Glutamatergic neuron (in vitro differentiated cells): ENCODE measurements at regions not wholly inside any gene's neighbourhood (a gene's known extent, or its start where the extent isn't known, plus 50 kb on each side); places are given as distances from the start of the nearest gene placed in this dataset.

Experiments
- DNase-seq: peaks from one replicate; pipeline ENCODE4 v3.0.0; 2022
- H3K27ac Mint-ChIP-seq: one replicate; pipeline ENCODE4 v1.8.0; 2020; ENCODE audit warnings: mild to moderate bottlenecking, mixed read lengths, inconsistent platforms; ENCODE audit not compliant: unreplicated experiment
- H3K27me3 Mint-ChIP-seq: one replicate; pipeline ENCODE4 v1.8.0; 2020; ENCODE audit warnings: mild to moderate bottlenecking, moderate library complexity, mixed read lengths, inconsistent platforms; ENCODE audit not compliant: unreplicated experiment
- H3K36me3 Mint-ChIP-seq: one replicate; pipeline ENCODE4 v1.8.0; 2020; ENCODE audit warnings: mild to moderate bottlenecking, mixed read lengths, inconsistent platforms; ENCODE audit not compliant: unreplicated experiment
- H3K4me1 Mint-ChIP-seq: one replicate; pipeline ENCODE4 v1.8.0; 2020; ENCODE audit warnings: mild to moderate bottlenecking, low read depth, mixed read lengths, inconsistent platforms; ENCODE audit not compliant: unreplicated experiment
- H3K4me3 Mint-ChIP-seq: one replicate; pipeline ENCODE4 v1.8.0; 2020; ENCODE audit warnings: mild to moderate bottlenecking, mixed read lengths, inconsistent platforms; ENCODE audit not compliant: unreplicated experiment
- H3K9me3 Mint-ChIP-seq: one replicate; pipeline ENCODE4 v1.8.0; 2020; ENCODE audit warnings: mild to moderate bottlenecking, moderate library complexity, mixed read lengths, inconsistent platforms; ENCODE audit not compliant: unreplicated experiment
- TF ChIP-seq, protein P1 (sequence below): fragments of 200-600 bp; sonication (generic); IDR thresholded peaks from one replicate; pipeline ENCODE4 v1.5.0; 2021; ENCODE audit not compliant: partially characterized antibody, unreplicated experiment

DNA sequence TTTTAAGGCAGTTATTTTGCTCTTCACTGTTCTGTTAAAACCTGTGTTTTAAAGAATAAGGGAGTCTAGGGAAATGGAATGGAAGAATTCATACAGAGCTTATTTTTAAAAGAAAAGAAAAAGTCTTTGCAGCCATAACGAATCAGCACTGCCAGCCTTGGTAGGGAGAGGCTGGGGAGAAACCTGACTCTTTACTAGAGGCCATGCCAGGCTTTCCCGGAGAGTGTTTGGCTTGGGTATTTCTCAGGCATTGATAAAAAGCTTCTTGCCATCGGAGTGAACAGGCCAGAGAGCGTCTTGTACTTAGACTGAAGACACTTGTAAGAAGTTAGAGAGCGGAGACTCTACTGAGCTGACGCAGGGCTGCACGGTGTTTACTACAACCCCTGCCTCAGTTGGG, 72.7 kb upstream of the NFIL3 start:
- no peak overlapping the region for H3K27ac Mint-ChIP-seq
- no peaks in the 10 kb centered on the region for H3K27me3 Mint-ChIP-seq
- TF ChIP-seq, protein P1, sequence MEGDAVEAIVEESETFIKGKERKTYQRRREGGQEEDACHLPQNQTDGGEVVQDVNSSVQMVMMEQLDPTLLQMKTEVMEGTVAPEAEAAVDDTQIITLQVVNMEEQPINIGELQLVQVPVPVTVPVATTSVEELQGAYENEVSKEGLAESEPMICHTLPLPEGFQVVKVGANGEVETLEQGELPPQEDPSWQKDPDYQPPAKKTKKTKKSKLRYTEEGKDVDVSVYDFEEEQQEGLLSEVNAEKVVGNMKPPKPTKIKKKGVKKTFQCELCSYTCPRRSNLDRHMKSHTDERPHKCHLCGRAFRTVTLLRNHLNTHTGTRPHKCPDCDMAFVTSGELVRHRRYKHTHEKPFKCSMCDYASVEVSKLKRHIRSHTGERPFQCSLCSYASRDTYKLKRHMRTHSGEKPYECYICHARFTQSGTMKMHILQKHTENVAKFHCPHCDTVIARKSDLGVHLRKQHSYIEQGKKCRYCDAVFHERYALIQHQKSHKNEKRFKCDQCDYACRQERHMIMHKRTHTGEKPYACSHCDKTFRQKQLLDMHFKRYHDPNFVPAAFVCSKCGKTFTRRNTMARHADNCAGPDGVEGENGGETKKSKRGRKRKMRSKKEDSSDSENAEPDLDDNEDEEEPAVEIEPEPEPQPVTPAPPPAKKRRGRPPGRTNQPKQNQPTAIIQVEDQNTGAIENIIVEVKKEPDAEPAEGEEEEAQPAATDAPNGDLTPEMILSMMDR, result no peak
- H3K4me1 Mint-ChIP-seq, result peaks cover 5% of the 10 kb centered on the region
- no peaks in the 10 kb centered on the region for H3K36me3 Mint-ChIP-seq
- DNase-seq, result no peak
- no peaks in the 10 kb centered on the region for H3K9me3 Mint-ChIP-seq
- H3K4me3 Mint-ChIP-seq, result no peak overlapping the region

DNA sequence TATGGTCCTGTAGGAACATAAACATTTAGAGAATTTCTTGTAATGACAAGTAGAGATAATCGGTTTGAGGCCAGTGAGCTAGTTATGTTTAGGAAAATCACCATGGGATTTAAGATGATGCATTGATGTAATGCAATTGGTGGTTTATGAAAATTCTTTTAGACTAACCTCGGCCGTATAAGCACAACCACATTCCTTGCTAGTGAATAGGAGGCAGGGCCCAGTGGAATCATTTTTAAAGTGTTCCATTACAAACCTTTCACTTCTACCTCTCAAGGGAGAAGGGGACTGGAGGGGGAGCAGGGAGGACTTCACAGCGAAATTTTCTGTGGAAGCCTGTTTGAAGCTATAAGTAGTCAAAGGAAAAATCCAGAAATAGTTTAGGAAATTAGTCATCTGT, 71.8 kb upstream of the NFIL3 start:
- peaks cover 5% of the 10 kb centered on the region for H3K4me1 Mint-ChIP-seq
- no peaks in the 10 kb centered on the region for H3K36me3 Mint-ChIP-seq
- TF ChIP-seq, protein P1, result no peak
- H3K27ac Mint-ChIP-seq, result no peak overlapping the region
- no peaks in the 10 kb centered on the region for H3K27me3 Mint-ChIP-seq
- no peaks in the 10 kb centered on the region for H3K9me3 Mint-ChIP-seq
- H3K4me3 Mint-ChIP-seq, result no peak overlapping the region
- DNase-seq, result no peak

- no peaks in the 10 kb centered on the region for H3K9me3 Mint-ChIP-seq
- no peak overlapping the region for H3K4me3 Mint-ChIP-seq
- no peaks in the 10 kb centered on the region for H3K36me3 Mint-ChIP-seq
- TF ChIP-seq, protein P1, result no peak
- no peak overlapping the region for H3K27ac Mint-ChIP-seq
- no peaks in the 10 kb centered on the region for H3K27me3 Mint-ChIP-seq
- peaks cover 5% of the 10 kb centered on the region for H3K4me1 Mint-ChIP-seq
- DNase-seq, result no peak
These were observed 71.1 kb upstream of the NFIL3 start for GRCh38 chr9:91494751-91495150.

- no peak for DNase-seq
- peaks cover 1% of the 10 kb centered on the region for H3K9me3 Mint-ChIP-seq
- no peaks in the 10 kb centered on the region for H3K36me3 Mint-ChIP-seq
- peaks cover 2% of the 10 kb centered on the region for H3K27me3 Mint-ChIP-seq
- H3K27ac Mint-ChIP-seq, result no peak overlapping the region
- TF ChIP-seq, protein P1, result no peak
- no peak overlapping the region for H3K4me3 Mint-ChIP-seq
- peaks cover 22% of the 10 kb centered on the region for H3K4me1 Mint-ChIP-seq
These were observed 68.6 kb upstream of the NFIL3 start for GRCh38 chr9:91492237-91492636.

DNA sequence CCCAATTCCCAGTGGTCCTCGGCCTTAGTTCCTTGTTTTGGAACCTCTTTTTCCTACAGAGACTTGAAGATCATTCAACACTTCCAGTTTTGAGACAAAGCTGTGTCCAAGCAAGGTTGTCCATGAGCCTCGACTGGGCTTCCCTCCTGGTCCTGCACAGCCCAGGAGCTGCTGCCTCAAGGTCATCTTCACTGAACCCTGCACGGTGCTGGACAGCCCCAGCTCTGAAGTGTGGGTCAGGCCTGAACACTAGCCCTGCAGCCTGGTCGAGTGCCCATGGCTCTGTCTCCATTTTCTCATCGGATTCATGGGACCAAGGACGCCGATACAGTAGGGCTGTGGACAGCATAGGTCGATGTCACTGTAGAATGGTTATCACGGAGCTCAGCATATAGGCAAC, 68.0 kb upstream of the NFIL3 start:
- DNase-seq, result no peak
- H3K9me3 Mint-ChIP-seq, result peaks cover 1% of the 10 kb centered on the region
- H3K36me3 Mint-ChIP-seq, result no peaks in the 10 kb centered on the region
- H3K27ac Mint-ChIP-seq, result no peak overlapping the region
- peaks cover 22% of the 10 kb centered on the region for H3K4me1 Mint-ChIP-seq
- no peak overlapping the region for H3K4me3 Mint-ChIP-seq
- peaks cover 2% of the 10 kb centered on the region for H3K27me3 Mint-ChIP-seq
- TF ChIP-seq, protein P1, result no peak
